HG02870 (cell line): ENCODE measurements at regions not wholly inside any gene's neighbourhood (a gene's known extent, or its start where the extent isn't known, plus 50 kb on each side); places are given as distances from the start of the nearest gene placed in this dataset.

Experiments used
- ATAC-seq: cut with Tn5 transposase; IDR thresholded peaks from one replicate; pipeline ENCODE4 v1.9.1; 2021; ENCODE audit warnings: mild to moderate bottlenecking, moderate library complexity; ENCODE audit not compliant: unreplicated experiment

DNA sequence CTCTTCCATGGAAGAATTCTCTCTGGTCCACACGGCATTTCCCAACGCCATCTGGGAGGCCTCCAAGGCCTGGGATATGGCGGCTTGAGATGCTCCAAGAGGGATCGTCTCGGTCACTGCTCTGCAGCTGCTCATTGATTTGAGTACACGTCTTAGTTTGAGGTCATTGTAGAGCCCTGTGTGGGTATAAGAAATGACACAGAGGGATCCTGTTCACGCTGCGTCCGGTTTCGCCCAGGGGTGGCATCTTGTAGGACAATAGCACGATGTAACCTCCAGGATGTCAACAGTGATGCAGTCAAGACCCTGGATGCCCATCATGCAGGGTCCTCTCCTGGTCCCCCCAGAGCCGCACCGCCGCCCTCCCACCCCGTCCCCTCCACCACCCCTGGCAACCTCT is 564.6 kb downstream of the BRD1 start:
- ATAC-seq: no peak

DNA sequence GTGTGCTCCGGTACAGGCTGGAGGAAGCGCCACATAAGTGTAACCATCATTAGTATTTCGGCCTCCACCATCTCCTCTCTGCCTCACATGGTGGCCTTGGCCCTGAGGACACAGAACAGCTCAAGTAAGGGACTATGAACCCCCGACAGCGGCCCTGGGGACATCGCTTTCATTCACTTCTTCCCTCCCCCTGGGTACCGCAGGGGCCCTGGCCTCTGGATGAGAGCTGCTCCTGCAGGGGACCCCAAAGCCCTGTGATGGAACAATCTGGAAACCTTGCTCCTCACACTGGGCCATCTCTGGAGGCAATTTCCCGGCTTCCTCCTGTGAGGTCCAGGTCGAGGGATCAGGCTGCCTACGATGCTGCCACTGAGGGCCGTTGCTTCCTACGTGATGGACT is 565.5 kb downstream of the BRD1 start:
- no peak for ATAC-seq

DNA sequence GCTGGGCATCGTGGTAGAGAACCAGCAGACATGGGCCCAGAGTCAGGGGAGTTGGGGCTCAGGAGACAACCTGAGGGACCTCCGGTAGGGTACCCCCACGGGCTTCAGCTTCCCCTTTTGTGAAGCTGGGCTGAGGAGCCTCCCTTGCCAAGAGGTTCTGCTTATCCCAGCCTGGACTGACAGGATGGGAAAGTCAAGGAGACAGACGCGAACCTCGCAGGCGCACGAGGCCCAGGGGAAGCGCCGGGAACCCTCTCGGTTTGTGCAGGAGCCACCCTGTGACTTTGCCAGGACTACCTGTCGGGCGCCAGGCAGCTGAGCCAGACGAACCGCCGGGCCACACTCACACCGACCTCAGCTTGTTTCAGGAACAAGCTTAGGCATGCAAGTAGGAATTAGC is 566.1 kb downstream of the BRD1 start:
- no peak for ATAC-seq

DNA sequence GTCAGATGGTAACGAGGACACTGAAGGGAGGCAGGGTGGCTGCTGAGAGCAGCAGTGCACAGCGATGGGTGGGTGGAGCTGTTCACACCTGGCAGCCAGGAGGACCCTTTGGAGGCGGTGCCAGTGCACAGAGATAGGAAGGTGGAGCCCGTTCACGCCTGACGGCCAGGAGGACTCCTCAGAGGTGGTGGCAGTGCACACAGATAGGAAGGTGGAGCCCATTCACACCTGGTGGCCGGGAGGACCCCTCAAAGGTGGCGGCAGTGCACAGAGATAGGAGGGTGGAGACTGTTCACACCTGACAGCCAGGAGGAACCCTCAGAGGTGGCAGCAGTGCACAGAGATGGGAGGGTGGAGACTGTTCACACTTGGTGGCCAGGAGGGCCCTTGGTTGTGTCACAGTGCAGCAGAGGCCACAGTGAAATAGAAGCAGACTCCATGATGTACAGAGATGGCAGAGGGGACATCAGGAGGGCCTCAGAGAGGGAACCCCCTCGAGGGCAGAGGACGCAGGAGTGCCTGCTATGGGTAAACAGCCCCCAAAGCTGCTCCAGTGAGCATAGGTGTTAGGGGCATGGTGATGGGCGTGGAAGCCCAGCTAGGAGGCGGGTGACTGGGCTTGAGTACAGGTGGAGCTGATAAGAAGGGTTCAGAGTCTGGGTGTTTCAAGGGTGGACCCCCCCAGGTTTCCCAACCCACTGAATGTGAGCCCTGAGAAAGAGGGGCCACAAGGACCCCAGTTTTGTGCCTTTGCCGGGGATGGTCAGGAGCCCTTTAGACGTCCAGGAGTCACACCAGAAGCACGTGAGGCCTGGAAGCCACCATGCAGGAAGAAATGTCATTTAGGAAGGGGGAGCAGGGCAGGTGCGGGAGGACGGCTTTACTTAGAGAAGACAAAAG is 566.7 kb downstream of the BRD1 start:
- ATAC-seq: no peak

DNA sequence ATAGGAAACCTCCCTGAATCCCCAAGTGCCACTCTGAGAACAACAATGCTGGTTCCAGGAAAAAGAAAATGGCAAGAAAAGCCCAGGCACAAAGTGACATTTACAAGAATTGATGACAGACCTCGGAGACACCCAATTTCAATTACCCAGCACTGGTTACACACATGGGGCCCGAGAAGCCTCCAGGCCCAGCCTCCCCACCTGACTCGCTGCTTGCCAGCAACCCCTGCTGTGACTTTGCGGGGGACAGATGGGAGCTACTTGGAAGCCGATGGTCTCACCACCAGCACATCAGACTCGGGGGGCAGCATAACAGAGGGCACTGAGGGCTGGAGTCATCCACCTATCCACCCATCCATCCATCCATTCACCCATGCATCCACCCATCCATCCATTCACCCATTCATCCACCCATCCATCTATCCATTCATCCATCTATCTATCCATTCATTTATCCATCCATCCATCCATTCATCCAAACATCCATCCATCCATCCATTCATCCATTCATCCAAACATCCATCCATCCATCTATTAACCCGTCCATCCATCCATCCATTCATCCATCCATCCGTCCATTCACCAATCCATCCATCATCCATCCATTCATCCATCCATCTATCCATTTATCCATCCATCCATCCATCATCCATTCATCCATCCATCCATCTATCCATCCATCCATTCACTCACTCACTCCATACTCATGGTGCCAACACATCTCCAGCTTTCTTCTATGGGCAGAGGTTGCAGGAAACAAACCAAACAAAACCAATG is 567.6 kb downstream of the BRD1 start:
- ATAC-seq: no peak

DNA sequence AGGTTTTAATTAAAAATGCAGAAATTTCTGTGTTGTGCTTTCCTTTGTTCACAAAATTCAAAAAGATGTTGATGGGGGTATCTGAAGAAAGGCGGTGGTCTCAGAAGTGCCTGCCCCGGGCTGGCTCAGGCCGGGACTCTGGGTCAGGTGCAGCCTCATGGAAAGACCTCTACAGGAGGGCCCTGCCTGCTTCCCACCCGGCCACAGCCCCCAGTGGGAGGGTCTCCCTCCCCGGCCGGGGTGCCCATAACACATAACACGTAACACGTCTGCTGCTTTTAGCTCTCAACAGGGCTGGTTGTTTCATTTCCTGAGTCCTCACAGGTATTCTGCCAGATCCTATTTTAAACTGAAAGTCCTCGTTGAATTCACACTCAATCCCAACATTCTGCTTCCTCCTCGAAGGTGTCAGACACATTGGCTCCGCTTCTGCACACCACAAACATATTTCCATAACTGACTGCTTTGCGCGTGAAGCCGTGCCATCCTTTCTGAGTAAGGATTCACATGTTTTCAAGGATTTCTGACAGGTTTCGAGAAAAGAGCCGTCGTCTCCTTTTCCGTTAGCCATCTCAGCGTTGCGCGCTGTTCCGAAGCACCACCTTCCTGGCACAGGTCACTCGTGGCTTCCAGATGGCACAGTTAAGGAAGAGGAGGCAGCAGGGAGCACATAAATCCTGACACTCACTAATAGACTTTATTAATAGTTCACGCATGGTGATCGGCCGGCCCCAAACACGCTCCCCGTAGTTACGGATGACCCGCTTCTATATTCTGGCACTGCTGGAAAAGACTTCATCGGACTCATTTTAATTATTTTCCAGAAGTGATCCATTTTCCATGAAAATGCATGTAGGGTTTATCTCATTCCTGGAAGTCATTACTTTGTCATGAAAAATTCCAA is 569.3 kb downstream of the BRD1 start:
- ATAC-seq: no peak

DNA sequence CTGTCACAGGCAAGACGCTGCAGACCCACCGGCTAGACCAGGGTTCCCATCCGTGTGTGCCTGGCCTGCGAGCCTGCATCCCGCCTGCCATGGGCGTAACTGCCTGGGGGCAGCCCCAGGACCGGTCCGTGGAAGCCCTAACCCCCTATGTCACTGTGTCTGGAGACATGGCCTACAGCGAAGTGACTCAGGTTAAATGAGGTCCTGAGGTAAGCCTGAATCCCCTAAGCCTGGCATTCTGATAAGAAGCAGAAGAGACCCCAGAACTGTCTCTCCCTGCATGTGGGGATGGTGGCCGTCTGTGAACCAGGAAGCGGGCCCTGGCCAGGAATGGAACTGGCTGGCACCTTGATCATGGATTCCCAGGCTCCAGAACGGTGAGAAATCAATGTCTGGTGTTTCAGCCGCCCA is 570.1 kb downstream of the BRD1 start:
- ATAC-seq: no peak

DNA sequence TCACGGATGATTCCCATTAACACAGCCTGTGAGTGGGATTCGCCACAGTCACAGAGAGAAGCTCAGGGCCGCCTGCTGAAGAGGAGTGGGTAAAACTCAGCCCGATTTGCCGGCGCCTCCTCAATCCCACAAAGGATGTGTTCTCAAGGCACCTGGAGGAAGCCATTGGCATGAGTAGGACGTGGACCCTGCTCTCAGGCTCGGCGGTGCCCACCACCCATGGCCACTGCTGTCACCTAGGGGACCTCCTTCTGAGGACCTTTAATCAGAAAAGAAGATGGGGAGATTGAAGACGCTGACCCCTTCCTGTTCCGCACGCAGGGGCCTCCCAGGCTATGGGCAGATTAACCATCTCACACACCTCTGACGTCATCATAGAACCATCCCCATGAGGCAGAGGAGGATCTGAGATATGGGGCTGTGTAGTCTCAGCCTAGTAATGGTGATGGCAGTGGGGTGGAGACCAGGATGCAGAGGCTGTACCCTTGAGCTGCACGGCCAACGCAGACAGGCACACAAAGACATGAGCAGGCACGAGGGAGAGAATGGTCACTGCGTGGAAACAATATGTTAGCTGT is 571.8 kb downstream of the BRD1 start:
- ATAC-seq: no peak

DNA sequence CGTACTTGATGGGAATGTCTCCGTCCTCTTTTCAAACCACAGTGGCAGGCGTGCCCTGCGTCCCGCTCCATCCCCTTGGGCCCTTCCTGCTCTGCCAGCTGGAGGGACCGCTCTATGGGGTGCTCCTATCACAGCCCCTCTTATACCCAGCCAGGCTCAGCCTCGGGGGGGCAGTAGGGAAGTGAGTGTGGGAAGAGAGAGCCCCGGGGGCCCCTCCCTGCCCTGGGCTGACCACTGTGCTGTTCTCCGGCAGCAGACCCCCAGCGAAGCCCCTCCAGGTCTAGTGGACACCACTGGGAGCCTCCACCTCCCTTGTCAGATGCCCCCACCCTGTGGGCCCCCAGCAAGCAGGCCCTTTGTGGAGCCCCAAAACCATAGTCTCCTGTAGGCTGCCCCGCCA is 572.5 kb downstream of the BRD1 start:
- ATAC-seq: no peak

DNA sequence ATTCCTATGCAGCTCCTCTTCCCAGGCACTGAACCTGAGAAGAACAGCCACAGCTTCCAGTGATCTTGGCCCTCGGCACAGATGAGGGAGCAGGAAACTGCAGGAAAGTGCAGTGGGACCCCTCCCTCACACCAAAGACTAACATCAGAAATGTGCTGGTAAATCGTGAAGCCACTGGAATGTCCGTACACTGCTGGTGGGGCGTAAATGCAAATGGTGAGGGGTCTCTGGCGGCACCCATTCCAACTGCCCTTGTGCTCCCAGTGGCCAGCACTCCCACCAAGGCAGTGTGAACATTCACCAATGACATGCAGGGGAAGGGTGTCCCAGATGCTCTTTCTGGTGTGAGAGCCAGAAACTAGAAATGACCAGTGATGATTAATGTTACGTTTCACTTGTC is 574.0 kb downstream of the BRD1 start:
- no peak for ATAC-seq

DNA sequence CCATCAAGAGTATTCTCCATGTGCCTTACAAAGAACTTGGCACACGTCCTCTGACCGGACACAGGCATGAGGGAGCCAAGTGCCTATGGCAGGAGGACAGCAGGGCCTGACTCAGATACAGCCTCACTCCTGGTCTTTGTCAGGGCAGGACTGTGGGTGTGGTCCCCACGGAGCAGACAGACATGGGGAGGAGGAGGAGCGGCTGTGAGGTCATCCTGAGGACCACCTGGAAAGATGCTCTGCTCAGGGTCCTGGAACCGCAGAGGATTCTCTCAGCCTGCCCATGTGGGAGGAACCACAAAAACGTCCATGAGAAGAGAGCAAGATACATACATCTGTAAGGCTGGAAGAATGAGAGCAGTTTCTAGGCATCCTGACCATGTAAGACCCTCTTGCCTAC is 576.3 kb downstream of the BRD1 start:
- no peak for ATAC-seq

DNA sequence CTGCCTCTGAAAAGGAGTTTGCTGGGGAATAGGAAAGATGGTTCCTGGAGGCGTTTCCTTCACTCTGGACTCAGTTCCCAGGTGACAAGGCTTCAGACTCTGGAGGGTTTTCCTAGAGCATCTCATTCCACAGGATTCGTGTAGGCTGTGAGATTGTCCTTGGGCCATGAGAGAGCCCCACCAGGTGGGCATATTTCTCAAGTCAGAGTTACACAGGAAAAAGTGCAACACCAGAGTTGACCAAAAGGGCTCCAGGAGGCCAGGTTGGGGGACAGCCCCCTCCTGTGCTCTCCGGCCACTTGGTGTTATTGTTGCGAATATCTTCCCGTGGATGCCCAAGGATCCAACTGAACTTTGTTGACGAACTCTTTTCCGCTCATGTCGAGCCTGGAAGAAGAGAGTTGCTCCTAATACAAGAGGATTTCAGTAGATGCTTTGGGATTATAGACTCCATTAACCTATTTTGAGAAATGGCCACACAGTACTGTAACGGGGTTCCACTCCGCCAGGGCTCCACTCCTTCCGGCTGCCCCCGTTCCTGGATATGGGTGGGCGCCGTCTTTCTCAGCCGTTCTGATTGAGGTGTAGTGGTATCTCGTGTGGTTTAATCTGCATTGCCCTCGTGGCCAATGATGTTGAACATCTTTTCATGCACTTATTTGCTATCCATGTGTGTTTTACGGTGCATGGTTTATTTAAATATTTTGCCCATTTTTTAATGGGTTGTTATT is 580.3 kb downstream of the BRD1 start:
- ATAC-seq: no peak

DNA sequence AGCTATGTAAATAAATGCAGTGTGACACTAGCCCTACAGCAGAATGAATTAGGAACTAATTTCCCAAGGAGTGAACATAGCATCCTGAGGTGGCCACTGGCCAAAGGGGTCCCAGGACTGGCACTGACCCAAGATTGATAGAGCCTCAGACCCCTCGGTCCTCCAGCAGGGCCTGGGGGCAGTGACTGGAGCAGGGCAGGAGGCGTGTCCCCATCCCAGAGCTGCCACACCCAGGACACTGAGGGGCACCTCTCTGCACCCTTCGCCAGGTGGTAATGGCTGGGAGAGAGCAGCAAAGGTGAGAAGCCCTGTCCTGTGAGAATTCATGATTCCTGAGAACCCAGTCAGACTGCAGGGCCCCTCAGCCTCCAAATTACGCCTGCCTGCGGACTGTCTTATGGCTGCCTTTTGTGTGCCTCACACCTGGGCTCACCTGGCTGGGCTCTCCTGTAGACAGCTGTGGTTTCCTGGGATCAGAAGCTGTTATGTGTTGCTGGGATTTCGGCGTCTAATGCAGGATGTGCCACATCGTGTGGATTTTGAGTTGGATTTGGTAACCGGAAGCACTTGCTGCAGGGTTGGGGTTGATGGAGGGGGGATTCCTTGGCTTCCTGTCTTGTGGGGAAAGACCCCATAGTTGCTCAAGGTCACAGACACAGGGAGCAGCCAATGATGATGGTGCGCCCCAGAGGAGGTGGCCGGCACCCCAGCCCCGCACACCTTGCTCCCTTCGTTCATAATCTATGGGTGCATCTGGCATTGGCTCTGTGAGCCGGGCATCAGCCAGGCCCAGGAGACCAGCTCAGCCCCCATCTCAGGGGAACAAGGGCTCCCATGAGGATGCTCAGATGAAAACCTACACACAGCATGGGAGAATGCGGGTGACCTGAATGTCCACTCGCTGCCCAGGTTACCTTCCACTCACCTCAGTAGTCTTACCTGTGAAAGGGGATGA is 582.9 kb downstream of the BRD1 start:
- ATAC-seq: no peak

DNA sequence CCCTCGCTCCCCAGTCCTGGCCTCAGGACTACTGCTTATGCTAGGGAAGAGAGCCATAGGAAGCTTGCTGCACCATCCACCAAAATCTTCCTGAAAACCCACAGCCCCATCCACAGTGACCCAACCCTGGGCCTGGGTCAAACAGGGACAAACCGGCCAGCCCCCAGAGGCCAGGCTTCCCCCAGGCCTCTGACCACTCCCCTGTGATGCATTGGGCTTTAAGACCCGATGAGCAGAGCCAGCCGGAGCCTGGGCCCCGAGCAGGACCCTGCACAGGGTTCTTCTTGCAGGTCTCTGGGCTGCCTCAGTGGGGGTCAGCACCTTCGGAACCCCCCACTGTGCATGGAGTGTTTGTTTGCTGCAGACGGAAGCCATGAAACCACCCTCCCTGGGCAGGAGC is 583.7 kb downstream of the BRD1 start:
- ATAC-seq: no peak

DNA sequence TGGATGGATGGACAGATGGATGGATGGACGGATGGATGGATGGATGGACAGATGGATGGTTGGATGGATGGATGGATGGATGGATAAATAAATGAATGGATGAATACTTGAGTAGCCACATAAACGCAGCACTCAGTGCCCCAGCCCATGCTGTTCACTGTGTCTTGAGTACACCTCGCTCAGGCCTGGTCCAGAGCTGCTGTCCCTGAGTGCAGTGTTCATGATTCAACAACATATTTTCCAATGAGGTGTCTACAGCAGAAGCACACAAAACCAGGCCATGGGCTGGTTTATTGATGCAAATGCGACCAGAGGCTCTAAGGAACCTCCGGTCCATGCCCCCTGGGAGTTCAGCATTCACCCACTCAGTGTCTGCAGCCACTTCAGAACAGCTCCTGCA is 584.3 kb downstream of the BRD1 start:
- no peak for ATAC-seq

DNA sequence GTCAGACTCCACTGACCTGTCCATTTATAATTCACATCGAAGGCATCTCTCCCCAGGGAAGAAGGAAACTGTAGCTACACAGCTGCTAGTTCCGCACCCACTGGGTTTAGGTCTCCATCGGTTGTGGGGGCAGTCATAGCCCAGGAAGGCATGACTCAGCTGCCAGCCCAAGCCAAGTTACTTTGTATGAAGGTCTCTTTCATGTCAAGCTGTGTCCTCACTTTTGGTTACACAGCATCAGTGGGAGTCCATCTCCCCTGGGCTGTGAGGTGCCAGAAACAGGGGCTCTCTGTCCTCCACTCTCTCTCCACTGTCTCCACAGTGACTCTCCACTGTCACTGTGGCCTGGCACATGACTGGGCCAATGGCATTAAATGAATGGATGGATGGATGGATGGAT is 585.2 kb downstream of the BRD1 start:
- ATAC-seq: no peak

DNA sequence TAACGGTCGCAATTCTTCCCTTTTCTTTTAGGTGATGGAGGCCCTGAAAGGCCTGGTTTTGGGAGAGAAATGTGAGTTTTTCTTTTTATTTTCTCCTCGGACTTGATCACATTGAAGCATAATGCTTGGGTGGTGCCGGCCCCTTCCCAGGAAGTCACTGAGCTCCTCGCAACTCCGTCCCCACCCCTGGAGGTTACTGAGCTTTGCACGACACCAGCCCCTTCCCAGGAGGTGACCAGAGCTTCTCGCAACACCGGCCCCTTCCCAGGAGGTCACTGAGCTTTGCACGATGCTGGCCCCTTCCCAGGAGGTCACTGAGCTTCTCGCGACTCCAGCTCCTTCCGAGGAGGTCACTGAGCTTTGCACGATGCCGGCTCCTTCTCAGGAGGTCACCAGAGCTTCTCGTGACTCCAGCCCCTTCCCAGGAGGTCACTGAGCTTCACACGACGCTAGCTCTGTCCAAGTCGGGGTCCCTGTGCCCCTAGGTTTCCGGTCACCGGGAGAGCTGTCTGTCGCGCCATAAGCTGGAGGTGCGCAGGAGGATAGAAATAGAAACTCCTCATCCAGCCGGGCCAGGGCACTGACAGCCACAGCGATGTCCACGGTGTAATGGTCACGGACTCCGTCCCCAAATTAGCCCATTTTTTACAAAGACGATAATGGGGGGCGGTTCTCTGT is 586.4 kb downstream of the BRD1 start:
- no peak for ATAC-seq

DNA sequence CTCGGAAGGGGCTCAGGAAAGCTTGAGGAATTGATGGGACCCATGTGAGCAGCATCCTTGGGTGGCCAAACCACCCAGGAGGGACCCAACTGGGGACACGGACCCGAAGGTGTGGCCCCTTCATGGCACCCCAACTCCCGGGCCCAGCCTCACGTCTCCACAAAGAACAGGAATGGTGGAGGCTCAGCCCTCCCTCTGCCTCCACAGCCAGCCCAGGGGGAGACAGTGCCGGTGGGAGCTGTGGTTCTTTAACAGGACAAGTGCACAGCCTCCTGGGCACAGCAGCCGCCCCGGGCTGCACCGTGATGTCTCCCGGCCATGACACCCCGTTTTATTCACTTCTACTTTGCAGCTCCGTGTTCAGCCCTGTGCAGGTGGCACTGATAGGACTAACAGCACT is 587.2 kb downstream of the BRD1 start:
- no peak for ATAC-seq

DNA sequence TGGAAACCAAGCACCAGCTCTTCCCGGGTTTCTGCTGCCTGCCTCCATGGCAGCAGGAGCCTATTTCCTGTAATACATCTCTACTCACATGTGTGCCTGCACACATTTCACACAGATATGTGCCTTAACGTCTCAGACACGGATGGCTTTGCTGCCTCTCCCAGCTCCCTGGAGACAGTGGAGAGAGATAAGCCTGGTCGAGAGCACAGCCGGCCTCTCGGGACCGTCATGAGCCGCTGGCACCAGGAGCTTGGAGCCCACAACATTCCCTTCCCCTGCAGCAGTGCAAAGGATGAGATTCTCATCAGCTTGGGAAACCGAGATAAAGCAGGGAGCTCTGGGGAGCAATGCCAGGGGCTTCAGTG is 587.7 kb downstream of the BRD1 start:
- ATAC-seq: no peak
